Tibial artery (tissue), 4 donors: ENCODE measurements at regions not wholly inside any gene's neighbourhood (a gene's known extent, or its start where the extent isn't known, plus 50 kb on each side); places are given as distances from the start of the nearest gene placed in this dataset.

Experiments
- DNase-seq, 2 donors: peaks; one replicate each; pipeline ENCODE4 v3.0.0-alpha.2; 2019
- H3K27ac ChIP-seq, 2 donors: fragments of 200-600 bp; sonication (generic) in 1 of 2; 1 replicate in 1 of 2; 2 replicates in 1 of 2; pipeline ENCODE4 v1.5.1; 2018 to 2019; ENCODE audit warnings: mild to moderate bottlenecking in 1 of 2
- H3K27me3 ChIP-seq, 2 donors: fragments of 200-600 bp; sonication (generic) in 1 of 2; one replicate each; pipeline versions ENCODE4 v1.5.1 to v1.6.0; 2016 to 2019
- H3K36me3 ChIP-seq, 3 donors: fragments of 200-600 bp; sonication (generic) in 2 of 3; one replicate each; pipeline ENCODE4 v1.5.1; 2016 to 2019; ENCODE audit warnings: mild to moderate bottlenecking in 2 of 3
- H3K4me1 ChIP-seq, 4 donors: fragments of 200-600 bp; sonication (generic) in 2 of 4; 1 replicate in 3 of 4; 2 replicates in 1 of 4; pipeline ENCODE4 v1.5.1; 2016 to 2019
- H3K4me3 ChIP-seq, 2 donors: fragments of 200-600 bp; sonication (generic) in 1 of 2; 1 replicate in 1 of 2; 2 replicates in 1 of 2; pipeline ENCODE4 v1.5.1; 2018 to 2019; ENCODE audit warnings: mild to moderate bottlenecking in 2 of 2
- H3K9me3 ChIP-seq, 3 donors: fragments of 200-600 bp; sonication (generic) in 1 of 3; one replicate each; pipeline ENCODE4 v1.5.1; 2016 to 2019
- CTCF ChIP-seq, 2 experiments: fragments of 200-600 bp in 1 of 2; fragments of 450-650 bp in 1 of 2; IDR thresholded peaks; one replicate each; pipeline ENCODE4 v1.5.1; 2017 to 2019; ENCODE audit warnings: antibody characterized with exemption in 2 of 2, mild to moderate bottlenecking in 1 of 2, moderate library complexity in 1 of 2
- intact Hi-C: fragments of 100-400 bp; cut with DNase I; formaldehyde crosslinking; loops from one replicate; pipeline ENCODE4 v1.15.0; 2023; ENCODE audit warnings: low total_unique reads

GRCh38 chr5:74064911-74065310 lies 438.9 kb downstream of the ARHGEF28 start:
- no peak overlapping the region for H3K27ac ChIP-seq
- no peaks in the 10 kb centered on the region for H3K36me3 ChIP-seq
- no peaks in the 10 kb centered on the region for H3K9me3 ChIP-seq
- H3K4me1 ChIP-seq = peaks cover 0 to 19% (median 0%) of the 10 kb centered on the region in 4 donors
- no peak for TF ChIP-seq CTCF (IDR thresholded peaks at IDR 0.05)
- H3K4me3 ChIP-seq = no peak overlapping the region
- intact Hi-C loops = no loop called here
- H3K27me3 ChIP-seq = no peaks in the 10 kb centered on the region
- no peak for DNase-seq

DNA sequence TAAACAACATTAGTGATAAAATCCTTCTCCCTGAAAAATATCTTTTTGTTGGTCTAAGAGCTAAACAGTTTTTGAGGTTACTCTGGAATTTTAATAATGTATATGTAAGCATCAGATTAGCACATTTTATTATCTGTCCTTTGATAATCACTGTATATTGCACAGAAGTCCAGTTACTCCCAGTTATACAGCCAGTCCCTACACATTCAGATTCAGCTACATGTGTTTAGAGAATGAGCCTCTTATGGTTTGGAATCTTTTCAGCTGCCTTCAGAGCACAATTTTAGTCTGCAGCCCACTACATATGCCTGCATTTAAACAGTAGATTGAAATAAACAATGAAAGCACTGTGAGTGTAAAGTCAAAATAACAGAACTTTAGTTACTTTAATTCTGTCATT lies 438.2 kb downstream of the ARHGEF28 start:
- no peaks in the 10 kb centered on the region for H3K27me3 ChIP-seq
- H3K36me3 ChIP-seq = no peaks in the 10 kb centered on the region
- no peak for DNase-seq
- no peaks in the 10 kb centered on the region for H3K9me3 ChIP-seq
- peaks cover 0 to 19% (median 0%) of the 10 kb centered on the region in 4 donors for H3K4me1 ChIP-seq
- no peak overlapping the region for H3K4me3 ChIP-seq
- H3K27ac ChIP-seq = no peak overlapping the region
- intact Hi-C loops = no loop called here
- no peak for TF ChIP-seq CTCF (IDR thresholded peaks at IDR 0.05)

GRCh38 chr5:74063821-74064220 lies 437.8 kb downstream of the ARHGEF28 start:
- Histone ChIP-seq H3K4me1 (peaks cover 0 to 19% (median 0%) of the 10 kb centered on the region in 4 donors), H3K4me3 (no peak overlapping the region), H3K27me3 (no peaks in the 10 kb centered on the region), H3K9me3 (no peaks in the 10 kb centered on the region), H3K27ac (no peak overlapping the region), H3K36me3 (no peaks in the 10 kb centered on the region)
- DNase-seq = no peak
- intact Hi-C loops = no loop called here
- TF ChIP-seq CTCF (IDR thresholded peaks at IDR 0.05) = no peak

GRCh38 chr5:74063346-74063745 lies 437.4 kb downstream of the ARHGEF28 start:
- Histone ChIP-seq H3K4me1 (peaks cover 0 to 19% (median 0%) of the 10 kb centered on the region in 4 donors), H3K9me3 (no peaks in the 10 kb centered on the region), H3K27me3 (no peaks in the 10 kb centered on the region), H3K4me3 (no peak overlapping the region), H3K36me3 (no peaks in the 10 kb centered on the region), H3K27ac (no peak overlapping the region)
- no peak for DNase-seq
- no peak for TF ChIP-seq CTCF (IDR thresholded peaks at IDR 0.05)
- intact Hi-C loops = no loop called here

DNA sequence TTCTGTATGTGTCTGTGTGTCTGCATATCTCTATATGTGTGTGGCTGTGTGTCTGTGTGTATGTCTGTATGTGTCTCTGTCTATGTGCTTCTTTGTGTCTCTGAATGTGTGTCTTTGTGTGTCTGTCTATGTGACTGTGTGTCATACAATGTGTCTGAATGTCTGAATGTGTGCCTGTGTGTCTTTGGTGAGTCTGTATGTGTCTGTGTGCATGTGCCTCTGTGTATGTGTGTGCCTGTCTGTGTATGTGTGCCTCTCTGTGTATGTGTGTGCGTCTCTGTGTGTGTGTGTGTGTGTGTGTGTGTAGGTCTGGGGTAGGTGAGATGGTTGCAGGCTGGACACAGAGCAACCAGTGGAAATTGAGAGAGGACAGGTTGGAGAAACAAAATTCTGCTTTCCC lies 435.3 kb downstream of the ARHGEF28 start:
- no peak for DNase-seq
- intact Hi-C loops = no loop called here
- no peaks in the 10 kb centered on the region for H3K36me3 ChIP-seq

More for the DNA sequence above, 435.3 kb downstream of the ARHGEF28 start:
- TF ChIP-seq CTCF (IDR thresholded peaks at IDR 0.05) = no peak
- H3K4me3 ChIP-seq = no peak overlapping the region
- no peaks in the 10 kb centered on the region for H3K27me3 ChIP-seq
- H3K9me3 ChIP-seq = no peaks in the 10 kb centered on the region
- peaks cover 0 to 24% (median 0%) of the 10 kb centered on the region in 4 donors for H3K4me1 ChIP-seq
- H3K27ac ChIP-seq = no peak overlapping the region
